WI38 (cell line): ENCODE measurements at regions not wholly inside any gene's neighbourhood (a gene's known extent, or its start where the extent isn't known, plus 50 kb on each side); places are given as distances from the start of the nearest gene placed in this dataset.

Experiments used
- H3K4me3 ChIP-seq: 2 replicates; pipeline ENCODE4 v1.5.1; 2011; ENCODE audit warnings: low read depth, mild to moderate bottlenecking, control low read depth, low read length
- TF ChIP-seq, protein P1 (sequence below): IDR thresholded peaks from 2 replicates; pipeline ENCODE4 v1.5.1; 2012; ENCODE audit warnings: low read depth, mild to moderate bottlenecking, control low read depth, low read length

DNA sequence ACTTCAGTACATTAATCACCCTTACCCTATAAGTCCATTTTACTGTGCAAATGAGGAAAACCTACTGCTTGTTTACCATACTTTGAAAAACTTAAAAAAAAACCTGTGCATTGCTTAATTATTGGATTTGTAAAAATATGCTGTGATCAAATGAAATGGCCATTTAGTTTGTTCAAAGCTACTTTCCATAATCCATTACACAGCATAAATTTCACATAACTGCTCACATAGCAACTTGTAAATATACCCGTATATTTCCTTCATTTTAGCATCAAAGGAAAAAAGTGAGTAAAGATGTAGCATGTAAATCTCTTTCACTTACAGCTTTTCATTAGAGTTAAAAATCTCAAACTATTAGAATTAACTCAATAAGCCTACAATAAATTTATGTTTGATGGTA lies 415.1 kb downstream of the NR4A2 start:
- TF ChIP-seq, protein P1, sequence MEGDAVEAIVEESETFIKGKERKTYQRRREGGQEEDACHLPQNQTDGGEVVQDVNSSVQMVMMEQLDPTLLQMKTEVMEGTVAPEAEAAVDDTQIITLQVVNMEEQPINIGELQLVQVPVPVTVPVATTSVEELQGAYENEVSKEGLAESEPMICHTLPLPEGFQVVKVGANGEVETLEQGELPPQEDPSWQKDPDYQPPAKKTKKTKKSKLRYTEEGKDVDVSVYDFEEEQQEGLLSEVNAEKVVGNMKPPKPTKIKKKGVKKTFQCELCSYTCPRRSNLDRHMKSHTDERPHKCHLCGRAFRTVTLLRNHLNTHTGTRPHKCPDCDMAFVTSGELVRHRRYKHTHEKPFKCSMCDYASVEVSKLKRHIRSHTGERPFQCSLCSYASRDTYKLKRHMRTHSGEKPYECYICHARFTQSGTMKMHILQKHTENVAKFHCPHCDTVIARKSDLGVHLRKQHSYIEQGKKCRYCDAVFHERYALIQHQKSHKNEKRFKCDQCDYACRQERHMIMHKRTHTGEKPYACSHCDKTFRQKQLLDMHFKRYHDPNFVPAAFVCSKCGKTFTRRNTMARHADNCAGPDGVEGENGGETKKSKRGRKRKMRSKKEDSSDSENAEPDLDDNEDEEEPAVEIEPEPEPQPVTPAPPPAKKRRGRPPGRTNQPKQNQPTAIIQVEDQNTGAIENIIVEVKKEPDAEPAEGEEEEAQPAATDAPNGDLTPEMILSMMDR = no peak
- no peak overlapping the region for H3K4me3 ChIP-seq

DNA sequence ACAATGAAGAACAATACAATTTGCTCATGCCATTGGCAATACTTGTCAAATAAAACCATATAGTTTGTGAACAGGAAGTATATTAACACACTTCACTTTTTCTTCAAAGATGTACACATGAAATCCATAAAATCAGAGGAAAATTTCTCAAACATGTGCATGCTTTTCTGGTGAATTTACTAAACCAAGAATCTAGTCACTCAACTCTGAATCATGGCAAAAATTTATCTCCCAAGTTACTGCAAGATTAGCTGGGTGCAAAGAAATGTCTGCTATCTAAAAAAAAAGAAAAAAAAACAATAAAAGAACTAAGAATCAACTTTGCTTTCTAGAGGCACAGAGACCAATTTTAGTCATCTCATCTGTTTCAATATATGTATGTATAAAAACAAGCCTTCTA lies 419.2 kb downstream of the NR4A2 start:
- H3K4me3 ChIP-seq = no peak overlapping the region
- TF ChIP-seq, protein P1 = no peak

DNA sequence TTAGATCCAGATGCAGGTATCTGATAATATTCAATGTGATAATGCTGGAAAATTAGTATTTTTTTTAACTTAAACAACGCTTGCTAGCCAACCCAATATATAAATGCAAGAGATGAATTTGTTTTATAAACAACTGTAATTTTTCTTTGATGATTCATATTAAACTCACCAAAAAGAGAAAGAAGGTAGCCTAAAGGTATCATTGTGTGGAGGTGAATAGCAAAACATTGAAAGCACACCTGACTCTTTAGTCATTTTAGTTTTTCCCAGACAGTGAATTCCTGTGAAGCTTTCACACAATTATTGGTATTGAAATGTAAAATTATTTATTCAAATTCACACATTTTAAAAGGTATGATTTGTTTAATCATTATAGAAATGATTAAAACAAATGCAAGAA lies 424.0 kb downstream of the NR4A2 start:
- TF ChIP-seq, protein P1 = no peak
- no peak overlapping the region for H3K4me3 ChIP-seq

DNA sequence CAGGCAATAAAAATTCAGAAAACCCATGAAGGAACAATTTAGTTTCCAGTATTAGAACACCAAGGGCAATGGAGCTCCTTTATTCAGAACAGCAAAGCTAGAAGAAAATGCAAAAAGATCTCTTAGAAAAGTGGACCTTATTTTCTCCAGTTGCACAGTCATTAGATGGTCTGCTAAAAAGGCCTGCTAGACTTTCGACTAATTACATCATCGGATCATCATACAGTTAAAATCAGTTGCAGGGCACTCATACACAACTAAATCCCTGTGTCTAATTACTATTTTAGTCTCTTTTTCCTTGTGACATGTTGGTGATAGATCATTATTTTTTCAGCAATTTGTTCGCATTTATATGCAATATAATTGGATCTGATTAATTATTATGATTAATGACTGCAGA lies 425.3 kb downstream of the NR4A2 start:
- TF ChIP-seq, protein P1 = no peak
- H3K4me3 ChIP-seq = no peak overlapping the region

DNA sequence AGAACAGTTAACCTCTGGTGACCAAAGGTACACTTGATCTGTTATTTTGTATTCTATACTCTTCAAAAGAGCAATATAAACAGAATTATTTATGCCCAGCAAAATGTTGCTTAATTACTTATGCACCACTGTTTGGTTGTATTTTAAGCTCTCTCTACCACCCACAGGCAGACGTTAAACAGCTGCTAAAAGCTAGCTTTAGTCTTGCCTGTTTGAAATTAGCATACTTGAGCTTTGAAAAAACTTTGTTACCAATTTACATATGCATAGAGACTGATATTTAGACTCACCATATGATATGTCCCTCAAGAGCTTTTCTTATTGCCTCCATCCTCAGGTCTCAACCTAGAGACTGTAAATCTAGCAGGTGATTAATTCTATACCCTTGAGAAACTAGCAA lies 426.9 kb downstream of the NR4A2 start:
- no peak overlapping the region for H3K4me3 ChIP-seq
- TF ChIP-seq, protein P1 = no peak

DNA sequence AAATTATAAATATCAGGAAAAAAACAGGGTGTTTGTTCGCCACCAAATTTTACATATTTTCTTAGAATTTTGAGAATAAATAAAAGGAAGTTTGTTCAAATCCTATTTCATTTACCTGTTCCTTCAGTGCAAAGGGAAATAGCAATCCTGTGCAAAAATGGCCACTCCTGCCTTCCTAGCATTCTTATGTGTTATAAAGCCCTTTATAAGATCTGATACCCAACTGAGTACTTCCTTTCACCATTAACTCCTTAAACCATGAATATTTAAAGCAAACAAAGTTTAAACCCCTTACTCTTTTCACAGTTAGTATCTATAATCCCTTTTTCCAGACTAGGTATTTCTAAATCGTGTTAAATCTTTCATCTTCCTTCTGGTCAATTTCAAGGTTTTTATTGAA lies 427.8 kb downstream of the NR4A2 start:
- TF ChIP-seq, protein P1 = no peak
- H3K4me3 ChIP-seq = no peak overlapping the region

DNA sequence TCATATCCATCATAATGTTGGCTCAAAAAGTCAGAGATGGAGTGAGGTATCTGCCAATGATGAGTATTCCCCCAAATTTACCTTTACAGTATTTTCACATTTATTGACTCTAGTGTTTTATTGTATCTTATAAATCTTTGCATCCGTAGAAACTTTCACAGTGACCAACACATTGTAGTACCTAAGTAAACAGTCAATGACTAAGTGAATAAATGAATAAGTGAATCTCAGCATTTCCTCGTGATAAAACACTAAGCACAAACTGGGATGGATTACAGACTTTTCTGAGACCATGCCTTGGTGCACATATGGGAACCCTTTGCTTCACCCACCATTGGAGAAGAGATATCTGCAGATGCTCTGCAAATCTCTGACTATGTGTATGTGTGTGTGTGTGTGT lies 429.9 kb downstream of the NR4A2 start:
- TF ChIP-seq, protein P1 = no peak
- H3K4me3 ChIP-seq = no peak overlapping the region
